ENCODE measurements at regions not wholly inside any gene's neighbourhood (a gene's known extent, or its start where the extent isn't known, plus 50 kb on each side); places are given as distances from the start of the nearest gene placed in this dataset.

- no peak for TF ChIP-seq TCF12 (IDR thresholded peaks at IDR 0.05; ENCODE audit: low read depth)
- no peak for TF ChIP-seq CEBPB (IDR thresholded peaks at IDR 0.05)
- TF ChIP-seq, protein P1, sequence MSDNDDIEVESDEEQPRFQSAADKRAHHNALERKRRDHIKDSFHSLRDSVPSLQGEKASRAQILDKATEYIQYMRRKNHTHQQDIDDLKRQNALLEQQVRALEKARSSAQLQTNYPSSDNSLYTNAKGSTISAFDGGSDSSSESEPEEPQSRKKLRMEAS (IDR thresholded peaks at IDR 0.05) = no peak
- no peak for TF ChIP-seq EP300 (IDR thresholded peaks at IDR 0.05; ENCODE audit: borderline replicate concordance)
- TF ChIP-seq RAD21 (IDR thresholded peaks at IDR 0.05; ENCODE audit: low read depth) = no peak
- TF ChIP-seq YY1 (IDR thresholded peaks at IDR 0.05; ENCODE audit: low read depth) = no peak
- no peak for TF ChIP-seq CREB1 (IDR thresholded peaks at IDR 0.05; ENCODE audit: low read depth)
- no peak for TF ChIP-seq TEAD4 (IDR thresholded peaks at IDR 0.05)
- TF ChIP-seq TAF1 (IDR thresholded peaks at IDR 0.05; ENCODE audit: low read depth) = no peak
- TF ChIP-seq NFIC (IDR thresholded peaks at IDR 0.05) = no peak
- TF ChIP-seq EGR1 (IDR thresholded peaks at IDR 0.05) = no peak
- TF ChIP-seq ZBTB7A (IDR thresholded peaks at IDR 0.05; ENCODE audit: low read depth) = no peak
- TF ChIP-seq, protein P2, sequence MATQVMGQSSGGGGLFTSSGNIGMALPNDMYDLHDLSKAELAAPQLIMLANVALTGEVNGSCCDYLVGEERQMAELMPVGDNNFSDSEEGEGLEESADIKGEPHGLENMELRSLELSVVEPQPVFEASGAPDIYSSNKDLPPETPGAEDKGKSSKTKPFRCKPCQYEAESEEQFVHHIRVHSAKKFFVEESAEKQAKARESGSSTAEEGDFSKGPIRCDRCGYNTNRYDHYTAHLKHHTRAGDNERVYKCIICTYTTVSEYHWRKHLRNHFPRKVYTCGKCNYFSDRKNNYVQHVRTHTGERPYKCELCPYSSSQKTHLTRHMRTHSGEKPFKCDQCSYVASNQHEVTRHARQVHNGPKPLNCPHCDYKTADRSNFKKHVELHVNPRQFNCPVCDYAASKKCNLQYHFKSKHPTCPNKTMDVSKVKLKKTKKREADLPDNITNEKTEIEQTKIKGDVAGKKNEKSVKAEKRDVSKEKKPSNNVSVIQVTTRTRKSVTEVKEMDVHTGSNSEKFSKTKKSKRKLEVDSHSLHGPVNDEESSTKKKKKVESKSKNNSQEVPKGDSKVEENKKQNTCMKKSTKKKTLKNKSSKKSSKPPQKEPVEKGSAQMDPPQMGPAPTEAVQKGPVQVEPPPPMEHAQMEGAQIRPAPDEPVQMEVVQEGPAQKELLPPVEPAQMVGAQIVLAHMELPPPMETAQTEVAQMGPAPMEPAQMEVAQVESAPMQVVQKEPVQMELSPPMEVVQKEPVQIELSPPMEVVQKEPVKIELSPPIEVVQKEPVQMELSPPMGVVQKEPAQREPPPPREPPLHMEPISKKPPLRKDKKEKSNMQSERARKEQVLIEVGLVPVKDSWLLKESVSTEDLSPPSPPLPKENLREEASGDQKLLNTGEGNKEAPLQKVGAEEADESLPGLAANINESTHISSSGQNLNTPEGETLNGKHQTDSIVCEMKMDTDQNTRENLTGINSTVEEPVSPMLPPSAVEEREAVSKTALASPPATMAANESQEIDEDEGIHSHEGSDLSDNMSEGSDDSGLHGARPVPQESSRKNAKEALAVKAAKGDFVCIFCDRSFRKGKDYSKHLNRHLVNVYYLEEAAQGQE (IDR thresholded peaks at IDR 0.05; ENCODE audit: low read depth) = no peak
Observed at GRCh38 chr1:217012659-217013058, 289.4 kb upstream of the ESRRG start.
